SK-N-SH treated with all-trans-retinoic acid at 6 μM for 48 hours (cell line): ENCODE measurements at regions not wholly inside any gene's neighbourhood (a gene's known extent, or its start where the extent isn't known, plus 50 kb on each side); places are given as distances from the start of the nearest gene placed in this dataset.

Experiments
- ATAC-seq: fragments of 200-7000 bp; cut with Tn5 transposase; 3 replicates; pipeline ENCODE4 v1.9.1; 2020; ENCODE audit warnings: mild to moderate bottlenecking, moderate library complexity
- ARNTL ChIP-seq: fragments of 450-650 bp; formaldehyde crosslinking; IDR thresholded peaks from 2 replicates; pipeline ENCODE4 v1.5.0; 2020; ENCODE audit warnings: low read depth, mild to moderate bottlenecking, moderate library complexity, borderline replicate concordance
- BACH2 ChIP-seq: fragments of 250-450 bp; sonication (Bioruptor Pico); IDR thresholded peaks from 2 replicates; pipeline ENCODE4 v1.9.0; 2021; ENCODE audit warnings: mild to moderate bottlenecking, borderline replicate concordance
- CREB5 ChIP-seq: fragments of 250-450 bp; sonication (Bioruptor Pico); IDR thresholded peaks from 2 replicates; pipeline ENCODE4 v1.5.1; 2020; ENCODE audit warnings: low read depth, mild to moderate bottlenecking, moderate library complexity
- CSDC2 ChIP-seq: fragments of 250-450 bp; sonication (Bioruptor Pico); IDR thresholded peaks from 2 replicates; pipeline ENCODE4 v1.5.0; 2020; ENCODE audit warnings: mild to moderate bottlenecking, moderate library complexity
- CSRNP3 ChIP-seq: fragments of 250-450 bp; sonication (Bioruptor Pico); IDR thresholded peaks from 2 replicates; pipeline ENCODE4 v1.5.1; 2021; ENCODE audit warnings: mild to moderate bottlenecking, moderate library complexity
- ESRRG ChIP-seq: fragments of 250-450 bp; sonication (Bioruptor Pico); IDR thresholded peaks from 2 replicates; pipeline ENCODE4 v1.6.1; 2021; ENCODE audit warnings: mild to moderate bottlenecking
- GLIS3 ChIP-seq: fragments of 250-450 bp; sonication (Bioruptor Pico); IDR thresholded peaks from 2 replicates; pipeline ENCODE4 v1.5.0; 2020; ENCODE audit warnings: mild to moderate bottlenecking, moderate library complexity
- ISL1 ChIP-seq: fragments of 250-450 bp; sonication (Bioruptor Pico); IDR thresholded peaks from 2 replicates; pipeline ENCODE4 v2.1.2; 2022; ENCODE audit warnings: mild to moderate bottlenecking, moderate library complexity
- OSR1 ChIP-seq: fragments of 250-450 bp; sonication (Bioruptor Pico); IDR thresholded peaks from 2 replicates; pipeline ENCODE4 v1.8.0; 2022; ENCODE audit warnings: moderate library complexity, mild to moderate bottlenecking, inconsistent platforms
- PATZ1 ChIP-seq: fragments of 250-450 bp; sonication (Bioruptor Pico); IDR thresholded peaks from 2 replicates; pipeline ENCODE4 v1.8.0; 2020; ENCODE audit warnings: mild to moderate bottlenecking, moderate library complexity, borderline replicate concordance
- POU6F1 ChIP-seq: fragments of 250-450 bp; sonication (Bioruptor Pico); IDR thresholded peaks from 2 replicates; pipeline ENCODE4 v1.8.0; 2021; ENCODE audit warnings: low read depth, mild to moderate bottlenecking, moderate library complexity, borderline replicate concordance
- PPARA ChIP-seq: fragments of 250-450 bp; sonication (Bioruptor Pico); IDR thresholded peaks from 2 replicates; pipeline ENCODE4 v1.5.0; 2020; ENCODE audit warnings: mild to moderate bottlenecking, borderline replicate concordance
- RARB ChIP-seq: fragments of 250-450 bp; sonication (Bioruptor Pico); IDR thresholded peaks from 2 replicates; pipeline ENCODE4 v1.8.0; 2021; ENCODE audit warnings: mild to moderate bottlenecking, moderate library complexity
- SNAI2 ChIP-seq: fragments of 250-450 bp; sonication (Bioruptor Pico); IDR thresholded peaks from 2 replicates; pipeline ENCODE4 v1.5.0; 2020; ENCODE audit warnings: mild to moderate bottlenecking, moderate library complexity
- TCF4 ChIP-seq: fragments of 250-450 bp; sonication (Bioruptor Pico); IDR thresholded peaks from 2 replicates; pipeline ENCODE4 v1.8.0; 2021; ENCODE audit warnings: mild to moderate bottlenecking, moderate library complexity, borderline replicate concordance
- TOX ChIP-seq: fragments of 250-450 bp; sonication (Bioruptor Pico); IDR thresholded peaks from 2 replicates; pipeline ENCODE4 v1.8.0; 2021; ENCODE audit warnings: mild to moderate bottlenecking, moderate library complexity, borderline replicate concordance
- TSHZ2 ChIP-seq: fragments of 250-450 bp; sonication (Bioruptor Pico); IDR thresholded peaks from 2 replicates; pipeline ENCODE4 v1.5.0; 2020; ENCODE audit warnings: mild to moderate bottlenecking, moderate library complexity
- ZC3H10 ChIP-seq: fragments of 250-450 bp; sonication (Bioruptor Pico); IDR thresholded peaks from 2 replicates; pipeline ENCODE4 v1.5.1; 2021; ENCODE audit warnings: mild to moderate bottlenecking, moderate library complexity
- ZFP3 ChIP-seq: fragments of 250-450 bp; sonication (Bioruptor Pico); IDR thresholded peaks from 2 replicates; pipeline ENCODE4 v1.5.0; 2020; ENCODE audit warnings: mild to moderate bottlenecking, moderate library complexity
- ZFP30 ChIP-seq: fragments of 450-650 bp; formaldehyde crosslinking; IDR thresholded peaks from 2 replicates; pipeline ENCODE4 v1.5.0; 2022; ENCODE audit warnings: mild to moderate bottlenecking, moderate library complexity
- ZNF565 ChIP-seq: fragments of 450-650 bp; formaldehyde crosslinking; conservative IDR thresholded peaks from 2 replicates; pipeline ENCODE4 v1.5.0; 2020; ENCODE audit warnings: low read depth, mild to moderate bottlenecking, moderate library complexity
- ZNF70 ChIP-seq: fragments of 450-650 bp; formaldehyde crosslinking; IDR thresholded peaks from 2 replicates; pipeline ENCODE4 v1.5.0; 2020; ENCODE audit warnings: mild to moderate bottlenecking, moderate library complexity
- ZNF8 ChIP-seq: fragments of 450-650 bp; formaldehyde crosslinking; IDR thresholded peaks from 2 replicates; pipeline ENCODE4 v1.5.0; 2020; ENCODE audit warnings: mild to moderate bottlenecking, moderate library complexity

- no peak for TF ChIP-seq PATZ1
- TF ChIP-seq SNAI2 (CRISPR knock-in tag): no peak
- no peak for TF ChIP-seq CSDC2 (CRISPR knock-in tag)
- TF ChIP-seq CREB5 (CRISPR knock-in tag): no peak
- TF ChIP-seq TCF4: no peak
- TF ChIP-seq OSR1: no peak
- TF ChIP-seq BACH2 (CRISPR knock-in tag): no peak
- no peak for TF ChIP-seq TSHZ2 (CRISPR knock-in tag)
- TF ChIP-seq ZNF565 (CRISPR knock-in tag): no peak
- TF ChIP-seq ZNF8 (CRISPR knock-in tag): no peak
- no peak for ATAC-seq
Measured at GRCh38 chr4:157854819-157855218, 318.0 kb downstream of the GASK1B start.

- TF ChIP-seq SNAI2 (CRISPR knock-in tag): no peak
- TF ChIP-seq TOX (CRISPR knock-in tag): no peak
- TF ChIP-seq GLIS3: no peak
- no peak for TF ChIP-seq TCF4
- no peak for TF ChIP-seq ZNF70 (CRISPR knock-in tag)
- TF ChIP-seq ZC3H10 (CRISPR knock-in tag): no peak
- TF ChIP-seq ISL1 (CRISPR knock-in tag): no peak
- TF ChIP-seq ARNTL (CRISPR knock-in tag): no peak
- TF ChIP-seq BACH2 (CRISPR knock-in tag): no peak
- no peak for TF ChIP-seq OSR1
- TF ChIP-seq ZFP3 (CRISPR knock-in tag): no peak
- TF ChIP-seq CSDC2 (CRISPR knock-in tag): no peak
- no peak for TF ChIP-seq RARB (CRISPR knock-in tag)
- no peak for TF ChIP-seq ESRRG (CRISPR knock-in tag)
- no peak for TF ChIP-seq CSRNP3
- no peak for TF ChIP-seq TSHZ2 (CRISPR knock-in tag)
- no peak for TF ChIP-seq ZNF565 (CRISPR knock-in tag)
- TF ChIP-seq PPARA (CRISPR knock-in tag): no peak
- no peak for TF ChIP-seq ZFP30
- TF ChIP-seq POU6F1: no peak
- ATAC-seq: no peak
Measured at GRCh38 chr4:157840648-157841047, 332.2 kb downstream of the GASK1B start.
